Gastroesophageal sphincter (tissue), 4 donors: ENCODE measurements at regions not wholly inside any gene's neighbourhood (a gene's known extent, or its start where the extent isn't known, plus 50 kb on each side); places are given as distances from the start of the nearest gene placed in this dataset.
"Not testable (repeated sequence)": the region's sequence is repeated elsewhere in the genome, so short reads cannot be mapped to it uniquely, and the experiment has no call there.

Source experiments
- ATAC-seq: fragments of 150-250 bp; one replicate; pipeline ENCODE4 v1.9.1; 2016; ENCODE audit warnings: mild to moderate bottlenecking, moderate library complexity
- H3K27ac ChIP-seq, 4 donors: fragments of 200-600 bp; sonication (generic) in 3 of 4; 1 replicate in 3 of 4; 2 replicates in 1 of 4; pipeline ENCODE4 v1.5.1; 2016 to 2019
- H3K27me3 ChIP-seq: fragments of 200-600 bp; sonication (generic); one replicate; pipeline ENCODE4 v1.5.1; 2019
- H3K36me3 ChIP-seq, 2 donors: fragments of 200-600 bp; sonication (generic); one replicate each; pipeline ENCODE4 v1.5.1; 2019; ENCODE audit warnings: control low read depth in 1 of 2
- H3K4me1 ChIP-seq, 3 donors: fragments of 200-600 bp; sonication (generic); 1 replicate in 2 of 3; 2 replicates in 1 of 3; pipeline ENCODE4 v1.5.1; 2016 to 2019; ENCODE audit warnings: control low read depth in 2 of 3
- H3K4me3 ChIP-seq, 2 donors: fragments of 200-600 bp; sonication (generic); one replicate each; pipeline ENCODE4 v1.5.1; 2019; ENCODE audit warnings: mild to moderate bottlenecking in 1 of 2, moderate library complexity in 1 of 2
- H3K9me3 ChIP-seq, 3 donors: fragments of 200-600 bp; sonication (generic); one replicate each; pipeline ENCODE4 v1.5.1; 2017 to 2019; ENCODE audit warnings: control low read depth in 2 of 3
- EP300 ChIP-seq: sonication (generic); formaldehyde crosslinking; IDR thresholded peaks from one replicate; pipeline ENCODE4 v1.6.1; 2017; ENCODE audit warnings: antibody characterized with exemption, mild to moderate bottlenecking
- POLR2A ChIP-seq, 2 donors: fragments of 450-650 bp; IDR thresholded peaks; one replicate each; pipeline ENCODE4 v1.6.1; 2017; ENCODE audit warnings: antibody characterized with exemption in 2 of 2, mild to moderate bottlenecking in 2 of 2, moderate library complexity in 1 of 2
- POLR2AphosphoS5 ChIP-seq: sonication (generic); formaldehyde crosslinking; IDR thresholded peaks from one replicate; pipeline ENCODE4 v1.6.1; 2017; ENCODE audit warnings: antibody characterized with exemption
- whole genome bisulfite sequencing, 2 donors: methylation state at CpG; one replicate each; pipeline ENCODE4 v1.1.5; 2018; ENCODE audit warnings: low coverage in 1 of 2; 5-methylcytosine and 5-hydroxymethylcytosine counted together
- TF ChIP-seq, protein P1 (sequence below), 4 experiments: fragments of 200-600 bp in 2 of 4; fragments of 450-650 bp in 2 of 4; sonication (generic) in 1 of 4; IDR thresholded peaks; one replicate each; pipeline ENCODE4 v1.5.1; 2017 to 2019; ENCODE audit warnings: antibody characterized with exemption in 4 of 4, mild to moderate bottlenecking in 2 of 4, moderate library complexity in 2 of 4

DNA sequence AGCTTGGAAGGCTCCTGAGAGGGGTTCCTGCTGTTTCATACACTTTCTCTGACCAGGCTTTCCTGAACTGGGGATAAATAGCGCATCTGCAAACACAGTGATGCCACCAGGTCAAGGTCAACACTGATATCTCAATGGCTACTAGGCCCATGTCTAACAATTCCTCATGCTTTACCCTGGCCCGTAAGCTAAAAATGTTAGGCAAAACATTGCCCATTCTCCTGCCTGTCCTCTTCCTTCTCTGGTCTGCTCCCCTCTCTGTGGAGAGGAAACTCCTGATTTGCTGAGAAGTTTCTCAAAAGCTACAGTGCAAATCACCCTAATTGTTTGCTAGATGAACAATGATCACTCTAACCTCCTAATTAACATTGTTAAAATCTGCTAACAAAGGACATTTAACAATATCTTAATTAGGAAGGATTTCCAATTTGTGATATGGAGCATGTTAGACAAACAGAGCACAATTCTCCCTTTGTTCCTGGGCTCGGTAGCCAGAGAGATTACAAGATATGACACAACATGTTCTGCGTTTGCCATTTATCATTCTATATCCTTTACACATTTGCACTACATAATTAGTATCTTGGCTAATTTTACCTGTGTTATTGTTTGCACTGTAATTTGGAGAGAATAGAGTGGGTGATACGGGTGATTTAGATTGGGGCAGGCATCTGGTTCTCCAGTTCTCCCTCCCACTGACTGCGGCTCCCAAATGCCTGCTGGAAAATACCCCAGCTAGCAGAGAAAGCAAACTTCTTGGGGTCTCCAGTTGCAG lies 266.8 kb downstream of the CD83 start:
- 83 to 90% methylated on average over 5 to 6 of the region's 6 CpGs for WGBS, 2 donors
- no peaks in the 10 kb centered on the region for H3K27me3 ChIP-seq
- H3K4me1 ChIP-seq, result no peaks in the 10 kb centered on the region
- H3K9me3 ChIP-seq, result no peaks in the 10 kb centered on the region
- no peak for TF ChIP-seq EP300
- TF ChIP-seq, protein P1, sequence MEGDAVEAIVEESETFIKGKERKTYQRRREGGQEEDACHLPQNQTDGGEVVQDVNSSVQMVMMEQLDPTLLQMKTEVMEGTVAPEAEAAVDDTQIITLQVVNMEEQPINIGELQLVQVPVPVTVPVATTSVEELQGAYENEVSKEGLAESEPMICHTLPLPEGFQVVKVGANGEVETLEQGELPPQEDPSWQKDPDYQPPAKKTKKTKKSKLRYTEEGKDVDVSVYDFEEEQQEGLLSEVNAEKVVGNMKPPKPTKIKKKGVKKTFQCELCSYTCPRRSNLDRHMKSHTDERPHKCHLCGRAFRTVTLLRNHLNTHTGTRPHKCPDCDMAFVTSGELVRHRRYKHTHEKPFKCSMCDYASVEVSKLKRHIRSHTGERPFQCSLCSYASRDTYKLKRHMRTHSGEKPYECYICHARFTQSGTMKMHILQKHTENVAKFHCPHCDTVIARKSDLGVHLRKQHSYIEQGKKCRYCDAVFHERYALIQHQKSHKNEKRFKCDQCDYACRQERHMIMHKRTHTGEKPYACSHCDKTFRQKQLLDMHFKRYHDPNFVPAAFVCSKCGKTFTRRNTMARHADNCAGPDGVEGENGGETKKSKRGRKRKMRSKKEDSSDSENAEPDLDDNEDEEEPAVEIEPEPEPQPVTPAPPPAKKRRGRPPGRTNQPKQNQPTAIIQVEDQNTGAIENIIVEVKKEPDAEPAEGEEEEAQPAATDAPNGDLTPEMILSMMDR (IDR thresholded peaks at IDR 0.05), result no peak
- no peak for TF ChIP-seq POLR2A (IDR thresholded peaks at IDR 0.05)
- TF ChIP-seq POLR2AphosphoS5, result no peak
- no peaks in the 10 kb centered on the region for H3K36me3 ChIP-seq
- no peak for ATAC-seq
- no peak overlapping the region for H3K27ac ChIP-seq
- H3K4me3 ChIP-seq, result no peak overlapping the region

DNA sequence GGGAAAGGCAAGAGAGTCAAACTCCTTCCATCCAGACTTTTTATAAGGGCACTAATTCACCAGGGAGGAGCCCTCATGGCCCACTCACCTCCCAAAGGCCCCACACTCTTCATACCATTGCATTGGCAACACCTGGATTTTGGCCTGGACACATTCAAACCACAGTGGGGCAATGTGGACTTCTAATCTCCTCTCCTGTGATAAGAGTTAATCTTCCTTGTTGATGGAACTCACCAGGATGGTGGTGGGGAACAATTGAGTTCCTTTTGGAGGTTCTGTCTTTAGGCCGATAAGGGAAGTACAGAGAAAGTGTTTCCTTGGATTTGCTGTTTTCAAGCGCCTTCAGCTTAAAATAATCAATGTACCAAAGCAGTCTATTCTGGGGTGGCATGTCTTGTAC lies 268.7 kb downstream of the CD83 start:
- Histone ChIP-seq H3K36me3 (no peaks in the 10 kb centered on the region), H3K27me3 (no peaks in the 10 kb centered on the region), H3K9me3 (no peaks in the 10 kb centered on the region), H3K4me3 (no peak overlapping the region), H3K4me1 (no peaks in the 10 kb centered on the region), H3K27ac (no peak overlapping the region)
- ATAC-seq, result no peak
- TF ChIP-seq POLR2A (IDR thresholded peaks at IDR 0.05) (no peak), POLR2AphosphoS5 (no peak), EP300 (no peak)
- TF ChIP-seq, protein P1 (IDR thresholded peaks at IDR 0.05), result no peak
- WGBS, 2 donors, result 94 to 100% methylated on average over 2 of the region's 2 CpGs

- no peak for ATAC-seq
- Histone ChIP-seq H3K27me3 (no peaks in the 10 kb centered on the region), H3K4me3 (no peak overlapping the region), H3K4me1 (no peaks in the 10 kb centered on the region), H3K9me3 (no peaks in the 10 kb centered on the region), H3K27ac (no peak overlapping the region), H3K36me3 (no peaks in the 10 kb centered on the region)
- WGBS, 2 donors, result 78 to 83% methylated on average over 2 to 4 of the region's 4 CpGs
- TF ChIP-seq, protein P1 (IDR thresholded peaks at IDR 0.05), result no peak
- TF ChIP-seq POLR2A (IDR thresholded peaks at IDR 0.05) (no peak), EP300 (no peak), POLR2AphosphoS5 (no peak)
Observed at GRCh38 chr6:14386668-14387067, 269.1 kb downstream of the CD83 start.

DNA sequence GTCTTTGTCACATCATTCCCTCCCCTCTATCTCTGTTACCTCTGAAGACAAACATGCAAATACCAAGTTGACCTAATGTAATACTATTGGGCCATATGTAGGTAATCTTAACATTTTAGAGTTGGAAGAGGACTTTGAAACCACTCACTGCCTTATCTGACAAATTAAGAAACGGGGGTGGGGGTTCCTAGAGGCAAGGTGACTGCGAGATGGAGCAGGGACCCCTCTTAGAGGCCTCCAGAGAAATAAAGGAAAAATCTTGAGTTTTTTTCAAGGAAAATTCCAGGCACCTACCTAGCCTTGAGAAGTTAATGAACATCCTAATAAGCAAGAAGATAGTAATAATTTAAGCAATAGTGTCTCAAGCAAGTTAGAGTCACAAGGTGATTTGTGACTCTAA lies 270.8 kb downstream of the CD83 start:
- ATAC-seq, result no peak
- no peaks in the 10 kb centered on the region for H3K36me3 ChIP-seq
- 80 to 91% methylated on average over 1 to 2 of the region's 2 CpGs for WGBS, 2 donors
- no peaks in the 10 kb centered on the region for H3K27me3 ChIP-seq
- TF ChIP-seq POLR2AphosphoS5 (no peak), EP300 (no peak), POLR2A (IDR thresholded peaks at IDR 0.05) (no peak)
- TF ChIP-seq, protein P1 (IDR thresholded peaks at IDR 0.05), result no peak
- H3K4me1 ChIP-seq, result no peaks in the 10 kb centered on the region
- no peaks in the 10 kb centered on the region for H3K9me3 ChIP-seq
- H3K27ac ChIP-seq, result no peak overlapping the region
- H3K4me3 ChIP-seq, result no peak overlapping the region

GRCh38 chr6:14389776-14390175 lies 272.2 kb downstream of the CD83 start:
- ATAC-seq, H3K36me3 ChIP-seq, H3K27me3 ChIP-seq, H3K27ac ChIP-seq, H3K4me1 ChIP-seq, H3K9me3 ChIP-seq, H3K4me3 ChIP-seq: not testable (repeated sequence)
- WGBS, 2 donors, result 94% methylated on average over 2 of the region's 2 CpGs; no CpG with 5 or more reads in 1 of the 2 donors
